ENCODE measurements at regions not wholly inside any gene's neighbourhood (a gene's known extent, or its start where the extent isn't known, plus 50 kb on each side); places are given as distances from the start of the nearest gene placed in this dataset.

- no peak for TF ChIP-seq TCF7L2 (IDR thresholded peaks at IDR 0.05; ENCODE audit: low read depth, low read length)
- no peak for TF ChIP-seq CTCF (IDR thresholded peaks at IDR 0.05)
- no peak for TF ChIP-seq SIN3A (IDR thresholded peaks at IDR 0.05; ENCODE audit: borderline replicate concordance, insufficient read depth, low read depth, low read length)
- TF ChIP-seq REST (IDR thresholded peaks at IDR 0.05; ENCODE audit: insufficient read depth in 1 of 2, low read depth in 2 of 2, low read length in 1 of 2), result no peak
- no peak for TF ChIP-seq POLR2AphosphoS5 (IDR thresholded peaks at IDR 0.05; ENCODE audit: low read depth, low read length)
- H3K4me3 ChIP-seq (ENCODE audit: low read depth in 2 of 2, low read length in 2 of 2), result no peak overlapping the region
- ATAC-seq (no peak), DNase-seq (ENCODE audit: low read depth, low spot score) (no peak)
- intact Hi-C loops (cut with micrococcal nuclease; ENCODE audit: unreplicated experiment) (no loop called here), in situ Hi-C loops (cut with HindIII; ENCODE audit: low pct_unique_long_range_greater_than_20kb, low sequenced_read_pairs) (no loop called here)
- POLR2A ChIA-PET, result interaction anchor here (0.6 kb wide), 1 partner anchor 156 kb away, joined by 5 read pairs; no protein-coding TSS in a partner anchor
- no peaks in the 10 kb centered on the region for H3K27me3 ChIP-seq (ENCODE audit: control insufficient read depth, insufficient read depth, low read length)
- no peaks in the 10 kb centered on the region for H3K4me1 ChIP-seq (ENCODE audit: control insufficient read depth, insufficient read depth, low read length)
- H3K36me3 ChIP-seq (ENCODE audit: control insufficient read depth, insufficient read depth, low read length), result no peaks in the 10 kb centered on the region
- H3K9me3 ChIP-seq (ENCODE audit: control insufficient read depth, insufficient read depth, low read depth, low read length), result no peaks in the 10 kb centered on the region
- H3K27ac ChIP-seq (ENCODE audit: low read length), result no peak overlapping the region
- CTCF ChIA-PET, result no interaction called here
- no TSS peak for BruUV-seq (replicated peaks)
Observed at GRCh38 chr12:91813701-91814100, 331.9 kb downstream of the BTG1 start.

GRCh38 chr12:91811481-91812287 lies 334.0 kb downstream of the BTG1 start:
- TF ChIP-seq POLR2AphosphoS5 (IDR thresholded peaks at IDR 0.05; ENCODE audit: low read depth, low read length) (no peak), CTCF (IDR thresholded peaks at IDR 0.05) (peak; percentile 84)
- ATAC-seq (no peak), DNase-seq (ENCODE audit: low read depth, low spot score) (peak; percentile 33)
- CTCF ChIA-PET, result interaction anchor here (0.6 kb wide), 1 partner anchor 44 kb away, joined by 3 read pairs; no protein-coding TSS in a partner anchor
- Histone ChIP-seq H3K9me3 (ENCODE audit: control insufficient read depth, insufficient read depth, low read depth, low read length) (peaks cover 3% of the 10 kb centered on the region; the same call in 1 of the 2 replicates), H3K4me3 (ENCODE audit: low read depth in 2 of 2, low read length in 2 of 2) (no peak overlapping the region), H3K36me3 (ENCODE audit: control insufficient read depth, insufficient read depth, low read length) (no peaks in the 10 kb centered on the region), H3K27me3 (ENCODE audit: control insufficient read depth, insufficient read depth, low read length) (no peaks in the 10 kb centered on the region), H3K27ac (ENCODE audit: low read length) (no peak overlapping the region), H3K4me1 (ENCODE audit: control insufficient read depth, insufficient read depth, low read length) (no peaks in the 10 kb centered on the region)
- POLR2A ChIA-PET, result interaction anchor here (0.6 kb wide), 1 partner anchor 334 kb away, joined by 3 read pairs; the partner anchor contains the start of gene BTG1
- intact Hi-C loops (cut with micrococcal nuclease; ENCODE audit: unreplicated experiment) (loop anchor here (2.0 kb wide), 1 partner anchor 327 kb away; no protein-coding TSS in a partner anchor), in situ Hi-C loops (cut with HindIII; ENCODE audit: low pct_unique_long_range_greater_than_20kb, low sequenced_read_pairs) (no loop called here)
- no TSS peak for BruUV-seq (replicated peaks)
